ENCODE measurements at regions not wholly inside any gene's neighbourhood (a gene's known extent, or its start where the extent isn't known, plus 50 kb on each side); places are given as distances from the start of the nearest gene placed in this dataset.

GRCh38 chr10:10540398-10540797 is 477.3 kb upstream of the CELF2 start:
- no peak for TF ChIP-seq RAD21 (IDR thresholded peaks at IDR 0.05; ENCODE audit: low read depth)
- TF ChIP-seq EGR1 (IDR thresholded peaks at IDR 0.05) = no peak
- TF ChIP-seq ZBTB7A (IDR thresholded peaks at IDR 0.05; ENCODE audit: low read depth) = no peak
- TF ChIP-seq MAX (IDR thresholded peaks at IDR 0.05) = no peak
- no peak for TF ChIP-seq TEAD4 (IDR thresholded peaks at IDR 0.05)
- no peak for TF ChIP-seq REST (IDR thresholded peaks at IDR 0.05; ENCODE audit: low read depth)
- no peak for TF ChIP-seq CEBPB (IDR thresholded peaks at IDR 0.05)
- TF ChIP-seq EP300 (IDR thresholded peaks at IDR 0.05; ENCODE audit: borderline replicate concordance) = no peak
- TF ChIP-seq FOXM1 (IDR thresholded peaks at IDR 0.05; ENCODE audit: borderline replicate concordance, low read depth) = no peak
- TF ChIP-seq YY1 (IDR thresholded peaks at IDR 0.05; ENCODE audit: low read depth) = no peak
